Stomach (tissue), 4 donors: ENCODE measurements at regions not wholly inside any gene's neighbourhood (a gene's known extent, or its start where the extent isn't known, plus 50 kb on each side); places are given as distances from the start of the nearest gene placed in this dataset.

Source experiments
- POLR2A ChIP-seq, 4 donors: fragments of 450-650 bp; IDR thresholded peaks; one replicate each; pipeline ENCODE4 v1.6.1; 2016; ENCODE audit warnings: antibody characterized with exemption in 4 of 4, control low read depth in 2 of 4, mild to moderate bottlenecking in 1 of 4, moderate library complexity in 1 of 4
- TF ChIP-seq, protein P1 (sequence below), 7 experiments: fragments of 450-650 bp in 4 of 7; fragments of 200-600 bp in 3 of 7; sonication (generic) in 3 of 7; IDR thresholded peaks; one replicate each; pipeline ENCODE4 v1.5.1; 2016 to 2019; ENCODE audit warnings: antibody characterized with exemption in 7 of 7, control low read depth in 2 of 7, mild to moderate bottlenecking in 1 of 7

DNA sequence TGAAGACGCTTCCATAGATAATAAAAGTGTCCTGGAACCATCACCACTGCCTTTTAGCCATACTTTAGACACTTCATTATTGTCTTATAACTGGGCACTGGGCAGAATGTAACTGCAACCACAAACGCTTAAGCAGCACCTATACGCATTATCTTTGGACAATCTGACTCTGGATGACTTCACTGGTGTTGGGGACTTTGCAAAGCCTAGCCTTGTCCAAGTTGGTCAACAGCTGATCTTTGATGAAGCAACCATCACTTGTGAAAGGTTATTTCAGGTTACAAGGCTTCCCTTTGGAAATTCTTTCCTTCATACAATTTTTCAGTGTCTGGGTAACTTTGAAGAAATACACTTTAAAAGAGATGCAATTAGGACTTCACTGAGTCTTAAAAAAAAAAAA is 77.8 kb upstream of the ZNF462 start:
- TF ChIP-seq POLR2A (IDR thresholded peaks at IDR 0.05) = no peak
- TF ChIP-seq, protein P1, sequence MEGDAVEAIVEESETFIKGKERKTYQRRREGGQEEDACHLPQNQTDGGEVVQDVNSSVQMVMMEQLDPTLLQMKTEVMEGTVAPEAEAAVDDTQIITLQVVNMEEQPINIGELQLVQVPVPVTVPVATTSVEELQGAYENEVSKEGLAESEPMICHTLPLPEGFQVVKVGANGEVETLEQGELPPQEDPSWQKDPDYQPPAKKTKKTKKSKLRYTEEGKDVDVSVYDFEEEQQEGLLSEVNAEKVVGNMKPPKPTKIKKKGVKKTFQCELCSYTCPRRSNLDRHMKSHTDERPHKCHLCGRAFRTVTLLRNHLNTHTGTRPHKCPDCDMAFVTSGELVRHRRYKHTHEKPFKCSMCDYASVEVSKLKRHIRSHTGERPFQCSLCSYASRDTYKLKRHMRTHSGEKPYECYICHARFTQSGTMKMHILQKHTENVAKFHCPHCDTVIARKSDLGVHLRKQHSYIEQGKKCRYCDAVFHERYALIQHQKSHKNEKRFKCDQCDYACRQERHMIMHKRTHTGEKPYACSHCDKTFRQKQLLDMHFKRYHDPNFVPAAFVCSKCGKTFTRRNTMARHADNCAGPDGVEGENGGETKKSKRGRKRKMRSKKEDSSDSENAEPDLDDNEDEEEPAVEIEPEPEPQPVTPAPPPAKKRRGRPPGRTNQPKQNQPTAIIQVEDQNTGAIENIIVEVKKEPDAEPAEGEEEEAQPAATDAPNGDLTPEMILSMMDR (IDR thresholded peaks at IDR 0.05) = no peak
